K562 (cell line): ENCODE measurements at regions not wholly inside any gene's neighbourhood (a gene's known extent, or its start where the extent isn't known, plus 50 kb on each side); places are given as distances from the start of the nearest gene placed in this dataset.

ENCODE experiments used
- ATAC-seq: fragments of 200-7000 bp; cut with Tn5 transposase; 3 replicates; pipeline ENCODE4 v1.9.1; 2020; ENCODE audit warnings: moderate library complexity
- BruUV-seq: library from RNA; stranded (reverse); fragments of 400-500 nt; replicated peaks from 2 replicates; lab custom pipeline; 2021; lab: Mats Ljungman, UMichigan
- CTCF ChIA-PET: fragments of 300-600 bp; formaldehyde crosslinking; extraction: SDS; loops from one replicate; lab custom pipeline; 2021; ENCODE audit warnings: low intra/inter-chr PET ratio; lab: Yijun Ruan, JAX
- POLR2A ChIA-PET: fragments of 300-600, 350-650 bp; sonication (Branson Sonifier 250); formaldehyde crosslinking; extraction: SDS; loops from one replicate; lab custom pipeline; 2021; ENCODE audit warnings: antibody characterized with exemption, inconsistent platforms; lab: Yijun Ruan, JAX
- DNase-seq, 4 experiments: peaks; one replicate each; pipeline versions ENCODE4 v3.0.0 to v3.0.0-alpha.2; 2011 to 2018; ENCODE audit warnings: low spot score in 3 of 4, mixed read lengths in 3 of 4; ENCODE audit errors: extremely low read depth in 1 of 4
- FAIRE-seq: peaks from 2 replicates; lab custom pipeline; 2011; peaks lifted over from hg19 to GRCh38; lab: Jason Lieb, UNC
- H2AFZ ChIP-seq: 2 replicates; pipeline ENCODE4 v1.6.0; 2011; ENCODE audit warnings: low read depth, low read length, control low read depth, inconsistent platforms
- H3K27ac ChIP-seq: fragments of 200-600 bp; 3 replicates; pipeline ENCODE4 v1.8.0; 2011; ENCODE audit warnings: low read depth, mild to moderate bottlenecking, control low read depth, inconsistent platforms, low read length, moderate library complexity, mixed read lengths; ENCODE audit errors: extremely low read depth
- H3K27me3 ChIP-seq, 2 experiments: fragments of 300-600 bp in 1 of 2; 2 replicates in 1 of 2; 3 replicates in 1 of 2; pipeline versions ENCODE4 v1.6.0 to v1.8.0; 2011; ENCODE audit warnings: inconsistent platforms in 2 of 2, low read length in 2 of 2, mild to moderate bottlenecking in 1 of 2, mixed read lengths in 1 of 2, moderate library complexity in 1 of 2; ENCODE audit not compliant: control insufficient read depth in 2 of 2, insufficient read depth in 2 of 2
- H3K36me3 ChIP-seq: fragments of 300-600 bp; 3 replicates; pipeline ENCODE4 v1.8.0; 2011; ENCODE audit warnings: mild to moderate bottlenecking, low read length, inconsistent platforms; ENCODE audit not compliant: control insufficient read depth, insufficient read depth
- H3K4me1 ChIP-seq, 2 experiments: fragments of 200-600 bp in 1 of 2; replicated peaks in 1 of 2; 2 replicates in 1 of 2; 3 replicates in 1 of 2; pipeline versions ENCODE4 v1.5.1 to v1.8.0; 2011; ENCODE audit warnings: inconsistent platforms in 2 of 2, low read length in 2 of 2, mild to moderate bottlenecking in 1 of 2, mixed read lengths in 1 of 2, moderate library complexity in 1 of 2; ENCODE audit not compliant: control insufficient read depth in 2 of 2, insufficient read depth in 2 of 2
- H3K4me2 ChIP-seq: 2 replicates; pipeline ENCODE4 v1.6.1; 2011; ENCODE audit warnings: low read length, control low read depth, inconsistent platforms, mixed read lengths; ENCODE audit not compliant: insufficient read depth
- H3K4me3 ChIP-seq: fragments of 200-600 bp; sonication (generic), shearing (Covaris generic); 2 replicates; pipeline ENCODE4 v1.5.1; 2016; ENCODE audit warnings: control low read depth, inconsistent platforms
- H3K79me2 ChIP-seq: fragments of 200-600 bp; 3 replicates; pipeline ENCODE4 v1.8.0; 2011; ENCODE audit warnings: low read length, inconsistent platforms; ENCODE audit not compliant: control insufficient read depth, insufficient read depth
- H3K9ac ChIP-seq, 2 experiments: 2 replicates each; pipeline versions ENCODE4 v1.6.0 to v1.6.1; 2011; ENCODE audit warnings: low read depth in 2 of 2, low read length in 2 of 2, control low read depth in 1 of 2, inconsistent platforms in 1 of 2, mild to moderate bottlenecking in 1 of 2, mixed read lengths in 1 of 2; ENCODE audit not compliant: insufficient read depth in 1 of 2
- H3K9me1 ChIP-seq: one replicate; pipeline ENCODE4 v1.6.0; 2011; ENCODE audit warnings: inconsistent platforms, mild to moderate bottlenecking, low read length, moderate library complexity; ENCODE audit not compliant: control insufficient read depth, insufficient read depth
- H3K9me3 ChIP-seq: replicated peaks from 2 replicates; pipeline ENCODE4 v1.5.1; 2011; ENCODE audit warnings: low read depth, low read length, inconsistent platforms; ENCODE audit not compliant: control insufficient read depth, insufficient read depth
- H4K20me1 ChIP-seq: replicated peaks from 2 replicates; pipeline ENCODE4 v1.6.1; 2011; ENCODE audit warnings: low read length, inconsistent platforms, mixed read lengths; ENCODE audit not compliant: control insufficient read depth, insufficient read depth
- ARID3B ChIP-seq: fragments of 250-450 bp; sonication (Bioruptor Pico); IDR thresholded peaks from 2 replicates; pipeline ENCODE4 v1.4.0; 2020; ENCODE audit warnings: borderline replicate concordance
- BRD4 ChIP-seq: fragments of 200-600 bp; sonication (generic); IDR thresholded peaks from 2 replicates; pipeline ENCODE4 v1.6.1; 2017; ENCODE audit warnings: inconsistent platforms
- CBFA2T2 ChIP-seq: fragments of 450-650 bp; conservative IDR thresholded peaks from 2 replicates; pipeline ENCODE4 v1.6.1; 2017; ENCODE audit warnings: mild to moderate bottlenecking
- CHD1 ChIP-seq: fragments of 200-600 bp; sonication (generic); IDR thresholded peaks from one replicate; pipeline ENCODE4 v1.6.1; 2012; ENCODE audit warnings: mild to moderate bottlenecking, moderate library complexity, low read length, inconsistent platforms
- FOXK2 ChIP-seq, 2 experiments: fragments of 450-650 bp; IDR thresholded peaks in 1 of 2; conservative IDR thresholded peaks in 1 of 2; 2 replicates each; pipeline ENCODE4 v1.6.1; 2016; ENCODE audit warnings: low read depth in 2 of 2, mild to moderate bottlenecking in 1 of 2
- GABPA ChIP-seq: fragments of 200-800 bp; sonication (Bioruptor generic); conservative IDR thresholded peaks from 2 replicates; pipeline ENCODE4 v1.6.1; 2016; ENCODE audit warnings: low read depth, missing genetic modification characterization, missing compliant biosample characterization
- GABPB2 ChIP-seq: fragments of 250-450 bp; sonication (Bioruptor Pico); conservative IDR thresholded peaks from 2 replicates; pipeline ENCODE4 v1.5.1; 2021; ENCODE audit warnings: mild to moderate bottlenecking
- HINFP ChIP-seq: fragments of 450-650 bp; conservative IDR thresholded peaks from 2 replicates; pipeline ENCODE4 v1.6.1; 2016; ENCODE audit warnings: missing genetic modification characterization, low read depth, mild to moderate bottlenecking, control low read depth, missing compliant biosample characterization
- PBX2 ChIP-seq, 2 experiments: IDR thresholded peaks in 1 of 2; conservative IDR thresholded peaks in 1 of 2; 2 replicates each; pipeline ENCODE4 v1.6.1; 2016; ENCODE audit warnings: low read depth in 2 of 2, mild to moderate bottlenecking in 1 of 2, missing compliant biosample characterization in 1 of 2, missing genetic modification characterization in 1 of 2, moderate library complexity in 1 of 2
- PTTG1 ChIP-seq: fragments of 450-650 bp; IDR thresholded peaks from 2 replicates; pipeline ENCODE4 v1.6.1; 2016; ENCODE audit warnings: low read depth, mild to moderate bottlenecking, missing genetic modification characterization, missing compliant biosample characterization
- RAD51 ChIP-seq: fragments of 450-650 bp; IDR thresholded peaks from 2 replicates; pipeline ENCODE4 v1.7.1; 2016; ENCODE audit warnings: low read depth, mild to moderate bottlenecking, borderline replicate concordance
- RBFOX2 ChIP-seq: fragments of 200-400 bp; formaldehyde crosslinking; IDR thresholded peaks from 2 replicates; pipeline ENCODE4 v1.6.1; 2017; ENCODE audit warnings: low read depth, mild to moderate bottlenecking, low read length, moderate library complexity
- RBM39 ChIP-seq: fragments of 200-400 bp; formaldehyde crosslinking; optimal IDR thresholded peaks from 2 replicates; pipeline ENCODE3; 2018; ENCODE audit warnings: low read depth, low read length
- RNF2 ChIP-seq: sonication (generic); IDR thresholded peaks from 2 replicates; pipeline ENCODE4 v1.6.1; 2016
- TAL1 ChIP-seq: fragments of 450-650 bp; IDR thresholded peaks from 2 replicates; pipeline ENCODE4 v1.6.1; 2016; ENCODE audit warnings: mild to moderate bottlenecking
- TSC22D4 ChIP-seq: fragments of 450-650 bp; IDR thresholded peaks from 2 replicates; pipeline ENCODE4 v1.6.1; 2016; ENCODE audit warnings: missing genetic modification characterization, missing biosample characterization, control low read depth
- ZNF165 ChIP-seq: fragments of 250-450 bp; sonication (Bioruptor Pico); IDR thresholded peaks from 2 replicates; pipeline ENCODE4 v1.4.0; 2020; ENCODE audit warnings: borderline replicate concordance
- ZNF224 ChIP-seq: sonication (generic); formaldehyde crosslinking; IDR thresholded peaks from 2 replicates; pipeline ENCODE4 v1.8.0; 2022; ENCODE audit warnings: mild to moderate bottlenecking, missing genetic modification reagents
- ZNF3 ChIP-seq: fragments of 250-450 bp; sonication (Bioruptor Pico); IDR thresholded peaks from 2 replicates; pipeline ENCODE4 v1.5.0; 2021; ENCODE audit warnings: mild to moderate bottlenecking, moderate library complexity
- ZNF384 ChIP-seq: IDR thresholded peaks from 2 replicates; pipeline ENCODE4 v1.6.1; 2012; ENCODE audit warnings: low read depth, low read length, improper control_type of control experiment
- ZSCAN32 ChIP-seq: fragments of 450-650 bp; formaldehyde crosslinking; IDR thresholded peaks from 2 replicates; pipeline ENCODE4 v1.4.0; 2020; ENCODE audit warnings: mild to moderate bottlenecking, moderate library complexity
- in situ Hi-C: fragments of 300-500 bp; cut with MboI; formaldehyde crosslinking; loops from 4 replicates; pipeline ENCODE4 v1.15.0; 2018; ENCODE audit warnings: inconsistent platforms, mixed read lengths
- intact Hi-C: fragments of 100-400 bp; cut with micrococcal nuclease; formaldehyde crosslinking; loops from 2 replicates; pipeline ENCODE4 v1.14.2; 2022

GRCh38 chr5:100654895-100655294, 119.7 kb downstream of the FAM174A start:
- no peaks in the 10 kb centered on the region for H3K79me2 ChIP-seq
- H4K20me1 ChIP-seq = no peaks in the 10 kb centered on the region
- H3K4me2 ChIP-seq = no peak overlapping the region
- H2AFZ ChIP-seq = no peak overlapping the region
- no peak for DNase-seq
- intact Hi-C loops = no loop called here
- H3K4me1 ChIP-seq = no peaks in the 10 kb centered on the region
- ATAC-seq = peak; percentile 47; the same call in 2 of the 3 replicates
- FAIRE-seq = no peak
- no peaks in the 10 kb centered on the region for H3K27me3 ChIP-seq
- no peaks in the 10 kb centered on the region for H3K36me3 ChIP-seq
- H3K9ac ChIP-seq = no peak overlapping the region
- H3K9me1 ChIP-seq = no peaks in the 10 kb centered on the region
- in situ Hi-C loops = no loop called here
- H3K4me3 ChIP-seq = no peak overlapping the region
- ChIA-PET CTCF (no interaction called here), POLR2A (no interaction called here)
- no TSS peak for BruUV-seq
- no peak overlapping the region for H3K27ac ChIP-seq
- no peaks in the 10 kb centered on the region; the same call in 1 of the 2 replicates for H3K9me3 ChIP-seq
- TF ChIP-seq PBX2 (CRISPR knock-in tag; IDR thresholded peaks at IDR 0.05; ENCODE audit: low read depth) (no peak), PBX2 (tag; conservative IDR thresholded peaks at IDR 0.05; ENCODE audit: low read depth) (no peak), CBFA2T2 (peak; percentile 68), ARID3B (CRISPR knock-in tag) (no peak), TAL1 (peak; percentile 60), PTTG1 (tag) (no peak), CHD1 (no peak), FOXK2 (conservative IDR thresholded peaks at IDR 0.05 in 1 of 2, IDR thresholded peaks at IDR 0.05 in 1 of 2; ENCODE audit: low read depth in 2 of 2) (no peak), HINFP (tag) (no peak), RNF2 (no peak), RBFOX2 (no peak), GABPA (tag) (no peak), TSC22D4 (tag) (no peak), RAD51 (no peak), BRD4 (no peak), ZNF224 (CRISPR knock-in tag) (no peak), ZSCAN32 (no peak), GABPB2 (CRISPR knock-in tag) (no peak), ZNF384 (no peak), ZNF3 (CRISPR knock-in tag) (no peak), ZNF165 (CRISPR knock-in tag) (no peak), RBM39 (no peak)
